ENCODE measurements at regions not wholly inside any gene's neighbourhood (a gene's known extent, or its start where the extent isn't known, plus 50 kb on each side); places are given as distances from the start of the nearest gene placed in this dataset.

DNA sequence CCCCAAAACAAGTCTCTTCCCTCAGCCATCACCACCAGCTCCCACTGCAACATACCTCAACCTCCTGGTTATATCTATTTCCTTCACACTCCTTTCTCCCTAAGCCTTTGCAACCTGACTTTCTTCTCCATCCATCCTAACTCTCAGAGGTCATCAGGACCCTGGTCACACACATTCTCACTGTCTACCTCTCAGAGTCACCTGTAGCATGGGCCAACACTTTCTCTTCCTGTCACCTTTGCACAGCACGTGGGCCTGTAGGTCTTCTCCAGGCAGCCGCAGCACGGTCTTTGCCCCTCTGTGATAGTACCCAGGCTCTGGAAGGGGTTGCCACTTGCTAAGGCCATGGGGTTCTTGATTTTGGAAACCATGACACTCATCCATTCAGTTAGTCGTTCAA is 921.1 kb downstream of the UQCRFS1 start:
- Histone ChIP-seq H3K9me3 (ENCODE audit: insufficient read depth, low read length) (no peaks in the 10 kb centered on the region), H3K27me3 (ENCODE audit: insufficient read depth, insufficient read length) (no peaks in the 10 kb centered on the region), H3K9ac (ENCODE audit: insufficient read length, low read depth) (peak overlapping the region; percentile 16), H3K4me3 (ENCODE audit: insufficient read length, low read depth) (no peak overlapping the region), H3K36me3 (ENCODE audit: insufficient read depth, insufficient read length, low read length) (no peaks in the 10 kb centered on the region), H3K4me1 (ENCODE audit: insufficient read depth, insufficient read length) (peaks cover 23% of the 10 kb centered on the region)
- no peak for TF ChIP-seq YY1 (IDR thresholded peaks at IDR 0.05; ENCODE audit: insufficient read depth, insufficient read length)
- TF ChIP-seq ZNF274 (IDR thresholded peaks at IDR 0.05; ENCODE audit: low read depth, low read length): no peak
- TF ChIP-seq SUZ12 (IDR thresholded peaks at IDR 0.05; ENCODE audit: extremely low read depth, insufficient read depth, insufficient read length): no peak
- DNase-seq (ENCODE audit: low read depth, low spot score): no peak

GRCh38 chr19:28290963-28291657 is 921.8 kb downstream of the UQCRFS1 start:
- H3K4me1 ChIP-seq (ENCODE audit: insufficient read depth, insufficient read length): peaks cover 23% of the 10 kb centered on the region
- DNase-seq (ENCODE audit: low read depth, low spot score): no peak
- no peak overlapping the region for H3K4me3 ChIP-seq (ENCODE audit: insufficient read length, low read depth)
- TF ChIP-seq YY1 (IDR thresholded peaks at IDR 0.05; ENCODE audit: insufficient read depth, insufficient read length): no peak
- no peak for TF ChIP-seq ZNF274 (IDR thresholded peaks at IDR 0.05; ENCODE audit: low read depth, low read length)
- no peak for TF ChIP-seq SUZ12 (IDR thresholded peaks at IDR 0.05; ENCODE audit: extremely low read depth, insufficient read depth, insufficient read length)
- no peaks in the 10 kb centered on the region for H3K36me3 ChIP-seq (ENCODE audit: insufficient read depth, insufficient read length, low read length)
- no peak overlapping the region for H3K9ac ChIP-seq (ENCODE audit: insufficient read length, low read depth)
- H3K9me3 ChIP-seq (ENCODE audit: insufficient read depth, low read length): no peaks in the 10 kb centered on the region
- no peaks in the 10 kb centered on the region for H3K27me3 ChIP-seq (ENCODE audit: insufficient read depth, insufficient read length)

DNA sequence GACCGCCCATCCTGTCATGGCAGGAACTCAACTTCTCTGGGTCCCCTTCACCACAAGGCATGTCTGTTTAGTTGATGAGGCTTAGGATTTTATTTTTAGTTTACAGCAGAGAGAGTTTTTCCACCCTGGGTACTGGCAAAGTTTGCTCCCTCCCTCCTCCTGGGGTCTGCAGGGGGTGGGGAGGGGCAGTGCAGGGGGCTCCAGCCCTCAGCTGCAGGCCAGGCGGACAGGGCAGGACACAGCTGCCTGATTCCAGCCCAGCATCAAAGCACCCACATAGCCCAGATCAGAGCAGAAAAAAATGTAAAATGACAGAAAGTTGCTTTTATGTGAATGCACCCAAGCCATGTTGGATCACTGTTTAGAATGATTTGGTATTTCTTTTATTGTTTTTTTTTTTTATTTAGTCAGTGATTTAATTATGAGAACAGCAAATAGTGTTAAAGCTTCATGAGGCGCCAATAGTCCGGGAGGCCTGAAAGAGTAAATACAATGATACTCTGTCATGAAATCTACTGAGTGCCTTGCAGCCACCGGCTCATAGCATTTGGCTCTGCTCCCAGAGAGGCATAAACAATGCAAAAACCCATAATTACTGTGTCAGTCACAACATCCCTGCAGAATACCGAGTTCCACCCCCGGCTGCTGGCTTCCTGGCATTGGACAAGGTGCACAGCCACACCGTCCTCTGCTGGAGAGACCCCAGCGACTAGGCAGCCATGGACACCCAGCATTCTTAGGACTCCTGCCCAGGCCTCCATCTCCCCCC is 923.5 kb downstream of the UQCRFS1 start:
- Histone ChIP-seq H3K4me3 (ENCODE audit: insufficient read length, low read depth) (no peak overlapping the region), H3K9me3 (ENCODE audit: insufficient read depth, low read length) (no peaks in the 10 kb centered on the region), H3K36me3 (ENCODE audit: insufficient read depth, insufficient read length, low read length) (no peaks in the 10 kb centered on the region), H3K27me3 (ENCODE audit: insufficient read depth, insufficient read length) (peaks cover 6% of the 10 kb centered on the region), H3K9ac (ENCODE audit: insufficient read length, low read depth) (no peak overlapping the region), H3K4me1 (ENCODE audit: insufficient read depth, insufficient read length) (peaks cover 23% of the 10 kb centered on the region)
- TF ChIP-seq SUZ12 (IDR thresholded peaks at IDR 0.05; ENCODE audit: extremely low read depth, insufficient read depth, insufficient read length): no peak
- no peak for TF ChIP-seq ZNF274 (IDR thresholded peaks at IDR 0.05; ENCODE audit: low read depth, low read length)
- no peak for TF ChIP-seq YY1 (IDR thresholded peaks at IDR 0.05; ENCODE audit: insufficient read depth, insufficient read length)
- no peak for DNase-seq (ENCODE audit: low read depth, low spot score)

- H3K4me3 ChIP-seq (ENCODE audit: insufficient read length, low read depth): no peak overlapping the region
- no peak for TF ChIP-seq YY1 (IDR thresholded peaks at IDR 0.05; ENCODE audit: insufficient read depth, insufficient read length)
- no peak for TF ChIP-seq SUZ12 (IDR thresholded peaks at IDR 0.05; ENCODE audit: extremely low read depth, insufficient read depth, insufficient read length)
- no peak for TF ChIP-seq ZNF274 (IDR thresholded peaks at IDR 0.05; ENCODE audit: low read depth, low read length)
- no peak for DNase-seq (ENCODE audit: low read depth, low spot score)
Observed at GRCh38 chr19:28288572-28289264, 924.2 kb downstream of the UQCRFS1 start.

GRCh38 chr19:28285917-28286316 is 927.0 kb downstream of the UQCRFS1 start:
- H3K36me3 ChIP-seq (ENCODE audit: insufficient read depth, insufficient read length, low read length): no peaks in the 10 kb centered on the region
- TF ChIP-seq YY1 (IDR thresholded peaks at IDR 0.05; ENCODE audit: insufficient read depth, insufficient read length) (no peak), ZNF274 (IDR thresholded peaks at IDR 0.05; ENCODE audit: low read depth, low read length) (no peak), SUZ12 (IDR thresholded peaks at IDR 0.05; ENCODE audit: extremely low read depth, insufficient read depth, insufficient read length) (no peak)
- no peaks in the 10 kb centered on the region for H3K9me3 ChIP-seq (ENCODE audit: insufficient read depth, low read length)
- no peak for DNase-seq (ENCODE audit: low read depth, low spot score)
- no peak overlapping the region for H3K9ac ChIP-seq (ENCODE audit: insufficient read length, low read depth)
- peaks cover 6% of the 10 kb centered on the region for H3K4me1 ChIP-seq (ENCODE audit: insufficient read depth, insufficient read length)
- H3K27me3 ChIP-seq (ENCODE audit: insufficient read depth, insufficient read length): peaks cover 15% of the 10 kb centered on the region
- no peak overlapping the region for H3K4me3 ChIP-seq (ENCODE audit: insufficient read length, low read depth)

More at GRCh38 chr19:28288572-28289264, 924.2 kb downstream of the UQCRFS1 start:
- peaks cover 12% of the 10 kb centered on the region for H3K27me3 ChIP-seq (ENCODE audit: insufficient read depth, insufficient read length)
- no peaks in the 10 kb centered on the region for H3K36me3 ChIP-seq (ENCODE audit: insufficient read depth, insufficient read length, low read length)
- H3K4me1 ChIP-seq (ENCODE audit: insufficient read depth, insufficient read length): peaks cover 19% of the 10 kb centered on the region
- no peaks in the 10 kb centered on the region for H3K9me3 ChIP-seq (ENCODE audit: insufficient read depth, low read length)
- no peak overlapping the region for H3K9ac ChIP-seq (ENCODE audit: insufficient read length, low read depth)

- TF ChIP-seq YY1 (IDR thresholded peaks at IDR 0.05; ENCODE audit: insufficient read depth, insufficient read length): no peak
- TF ChIP-seq SUZ12 (IDR thresholded peaks at IDR 0.05; ENCODE audit: extremely low read depth, insufficient read depth, insufficient read length): no peak
- no peak for TF ChIP-seq ZNF274 (IDR thresholded peaks at IDR 0.05; ENCODE audit: low read depth, low read length)
Observed at GRCh38 chr19:28285078-28285477, 927.9 kb downstream of the UQCRFS1 start.

DNA sequence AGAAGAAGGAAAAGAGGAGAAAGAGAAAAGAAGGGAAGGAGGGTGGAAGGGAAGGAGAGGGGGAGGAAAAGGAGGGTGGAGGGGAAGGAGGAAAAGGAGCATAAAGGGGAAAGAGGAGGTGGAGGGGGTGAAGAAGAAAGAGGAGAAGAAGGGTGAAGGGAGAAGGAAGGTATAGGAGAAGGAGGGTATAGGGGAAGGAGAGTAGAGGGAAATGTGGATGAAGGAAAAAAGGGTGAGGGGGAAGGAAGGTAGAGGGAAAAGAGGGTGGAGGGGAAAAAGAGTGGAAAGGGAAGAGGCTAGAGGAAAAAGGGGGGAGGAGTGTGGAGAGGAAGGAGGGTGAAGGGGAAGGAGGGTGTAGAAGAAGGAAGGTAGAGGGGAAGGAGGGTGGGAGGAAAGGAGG is 928.6 kb downstream of the UQCRFS1 start:
- no peaks in the 10 kb centered on the region for H3K4me1 ChIP-seq (ENCODE audit: insufficient read depth, insufficient read length)
- H3K9me3 ChIP-seq (ENCODE audit: insufficient read depth, low read length): no peaks in the 10 kb centered on the region
- H3K4me3 ChIP-seq (ENCODE audit: insufficient read length, low read depth): no peak overlapping the region
- no peak for DNase-seq (ENCODE audit: low read depth, low spot score)
- no peaks in the 10 kb centered on the region for H3K36me3 ChIP-seq (ENCODE audit: insufficient read depth, insufficient read length, low read length)
- H3K27me3 ChIP-seq (ENCODE audit: insufficient read depth, insufficient read length): peaks cover 15% of the 10 kb centered on the region
- H3K9ac ChIP-seq (ENCODE audit: insufficient read length, low read depth): no peak overlapping the region
- TF ChIP-seq SUZ12 (IDR thresholded peaks at IDR 0.05; ENCODE audit: extremely low read depth, insufficient read depth, insufficient read length) (no peak), YY1 (IDR thresholded peaks at IDR 0.05; ENCODE audit: insufficient read depth, insufficient read length) (no peak), ZNF274 (IDR thresholded peaks at IDR 0.05; ENCODE audit: low read depth, low read length) (no peak)

More at GRCh38 chr19:28285078-28285477, 927.9 kb downstream of the UQCRFS1 start:
- H3K9ac ChIP-seq (ENCODE audit: insufficient read length, low read depth): no peak overlapping the region
- H3K9me3 ChIP-seq (ENCODE audit: insufficient read depth, low read length): no peaks in the 10 kb centered on the region
- H3K36me3 ChIP-seq (ENCODE audit: insufficient read depth, insufficient read length, low read length): no peaks in the 10 kb centered on the region
- peaks cover 4% of the 10 kb centered on the region for H3K4me1 ChIP-seq (ENCODE audit: insufficient read depth, insufficient read length)
- H3K27me3 ChIP-seq (ENCODE audit: insufficient read depth, insufficient read length): peaks cover 15% of the 10 kb centered on the region
- DNase-seq (ENCODE audit: low read depth, low spot score): no peak
- no peak overlapping the region for H3K4me3 ChIP-seq (ENCODE audit: insufficient read length, low read depth)

Measured in NT2/D1 (cell line).